ENCODE measurements at regions not wholly inside any gene's neighbourhood (a gene's known extent, or its start where the extent isn't known, plus 50 kb on each side); places are given as distances from the start of the nearest gene placed in this dataset.

DNA sequence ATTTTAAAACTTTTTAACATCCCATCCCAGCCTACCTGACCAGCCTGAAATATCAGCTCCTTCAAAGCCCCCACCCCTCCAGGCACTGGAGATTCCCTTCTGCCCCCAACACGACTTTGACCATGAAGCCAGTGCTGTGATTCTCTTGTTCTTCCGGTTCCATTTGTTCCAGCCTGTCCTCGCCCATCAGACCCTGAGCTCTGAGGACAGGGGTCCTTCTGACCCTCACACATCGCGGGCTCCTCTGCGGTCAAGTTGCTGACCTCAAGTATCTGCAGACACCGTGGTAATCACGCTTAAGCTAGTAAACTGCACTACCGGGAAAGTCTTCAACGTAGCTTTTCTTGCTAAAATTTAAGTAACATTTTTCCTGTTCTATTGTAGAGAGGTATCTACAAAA, 282.2 kb upstream of the SALL3 start:
- no peak for DNase-seq (ENCODE audit: low read depth, low spot score)

- DNase-seq (ENCODE audit: low read depth, low spot score): no peak
Measured at GRCh38 chr18:78698914-78699313, 280.7 kb upstream of the SALL3 start.

DNA sequence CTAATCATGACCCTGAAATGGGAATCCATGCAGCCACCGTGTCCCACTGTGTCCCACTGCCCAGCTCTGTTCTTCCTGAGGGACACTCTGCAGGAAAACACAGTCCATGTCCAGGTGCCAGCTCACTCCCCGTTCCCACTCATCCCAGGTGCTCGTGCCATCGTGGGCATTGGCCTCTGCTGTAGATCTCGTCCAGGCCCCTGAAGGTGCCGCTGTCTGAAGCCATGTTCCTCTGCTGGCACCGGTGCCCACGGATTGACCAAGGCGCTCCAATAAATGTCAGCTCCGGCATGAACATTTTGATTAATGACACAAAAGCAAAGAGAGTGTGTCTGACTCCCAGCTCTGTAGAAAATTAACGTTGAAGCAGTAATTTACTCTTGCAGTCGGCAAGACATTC, 280.1 kb upstream of the SALL3 start:
- no peak for DNase-seq (ENCODE audit: low read depth, low spot score)

DNA sequence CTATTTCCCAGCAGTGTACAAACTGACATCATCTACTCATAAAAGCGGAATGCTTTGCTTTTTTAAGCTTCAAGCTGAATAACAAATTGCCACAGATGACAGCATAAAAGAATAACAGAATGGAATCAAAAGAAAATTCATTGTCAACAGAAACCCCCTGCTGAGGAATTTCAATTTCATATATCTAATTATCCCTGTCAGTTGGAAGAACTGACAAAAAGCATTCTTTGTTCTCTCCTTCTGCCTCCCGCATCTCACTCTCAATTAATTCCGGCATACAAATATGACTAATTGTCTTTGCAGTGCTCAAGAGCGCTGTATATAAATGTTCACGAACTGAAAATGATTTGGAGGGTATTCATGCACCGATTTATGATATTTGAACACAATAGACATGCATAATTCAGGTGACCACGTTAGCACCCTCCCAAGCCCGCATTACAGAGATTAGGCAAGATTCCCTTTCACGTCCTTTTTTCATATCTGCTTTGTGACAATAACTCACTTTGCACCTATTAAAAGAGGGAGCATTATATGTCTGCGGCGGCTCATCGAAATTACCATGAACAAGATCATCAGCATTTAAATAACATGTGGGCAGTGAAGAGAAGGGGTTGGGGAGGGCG, 277.7 kb upstream of the SALL3 start:
- no peak for DNase-seq (ENCODE audit: low read depth, low spot score)

DNA sequence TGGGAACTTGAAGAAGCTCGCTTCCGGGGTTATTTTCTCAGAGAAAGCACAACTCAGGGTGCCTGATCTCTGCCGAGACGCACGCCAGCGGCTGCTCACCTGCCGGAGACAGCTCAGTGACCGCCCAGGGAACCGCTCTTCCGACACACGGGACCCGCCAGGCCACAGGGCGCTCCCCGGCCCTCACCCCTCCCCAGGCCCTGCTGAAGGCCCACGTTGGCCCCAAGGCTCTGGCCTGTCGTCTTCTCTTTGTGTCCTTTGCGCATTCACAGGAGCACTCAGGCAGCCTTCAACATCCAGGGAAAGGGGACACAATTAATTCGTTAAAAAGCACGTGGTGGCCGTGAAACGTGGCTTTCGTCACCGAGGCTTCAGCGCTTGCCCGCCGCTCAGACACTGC, 276.3 kb upstream of the SALL3 start:
- no peak for DNase-seq (ENCODE audit: low read depth, low spot score)

- no peak for DNase-seq (ENCODE audit: low read depth, low spot score)
Measured at GRCh38 chr18:78704971-78705461, 274.6 kb upstream of the SALL3 start.

- DNase-seq (ENCODE audit: low read depth, low spot score): no peak
Measured at GRCh38 chr18:78709261-78709809, 270.3 kb upstream of the SALL3 start.

- no peak for DNase-seq (ENCODE audit: low read depth, low spot score)
Measured at GRCh38 chr18:78711316-78711715, 268.3 kb upstream of the SALL3 start.

- DNase-seq (ENCODE audit: low read depth, low spot score): no peak
Measured at GRCh38 chr18:78711971-78712370, 267.6 kb upstream of the SALL3 start.

- no peak for DNase-seq (ENCODE audit: low read depth, low spot score)
Measured at GRCh38 chr18:78713069-78713468, 266.5 kb upstream of the SALL3 start.

- no peak for DNase-seq (ENCODE audit: low read depth, low spot score)
Measured at GRCh38 chr18:78713726-78714125, 265.9 kb upstream of the SALL3 start.

GRCh38 chr18:78716022-78716421, 263.6 kb upstream of the SALL3 start:
- no peak for DNase-seq (ENCODE audit: low read depth, low spot score)

- DNase-seq (ENCODE audit: low read depth, low spot score): no peak
Measured at GRCh38 chr18:78716581-78716980, 263.0 kb upstream of the SALL3 start.

GRCh38 chr18:78717051-78717765, 262.4 kb upstream of the SALL3 start:
- no peak for DNase-seq (ENCODE audit: low read depth, low spot score)

DNA sequence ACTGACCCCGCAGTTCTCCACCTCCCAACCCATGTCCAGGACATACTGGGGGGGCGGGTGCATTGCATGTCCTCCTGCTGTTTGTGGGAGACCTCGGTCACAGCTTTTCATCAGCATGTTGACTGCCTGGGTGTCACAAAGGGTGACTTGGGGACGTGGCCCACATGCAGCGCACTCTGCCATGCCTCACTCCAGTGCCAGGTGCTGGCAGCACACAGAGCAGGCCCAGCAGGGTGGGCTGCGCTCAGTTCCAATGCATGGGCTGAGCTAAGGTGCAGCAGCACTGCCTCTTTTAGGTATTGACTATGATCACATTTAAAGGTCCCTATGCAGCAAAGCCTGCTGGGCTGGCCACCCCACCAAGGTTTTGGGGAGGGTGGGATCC, 261.9 kb upstream of the SALL3 start:
- DNase-seq (ENCODE audit: low read depth, low spot score): no peak

DNA sequence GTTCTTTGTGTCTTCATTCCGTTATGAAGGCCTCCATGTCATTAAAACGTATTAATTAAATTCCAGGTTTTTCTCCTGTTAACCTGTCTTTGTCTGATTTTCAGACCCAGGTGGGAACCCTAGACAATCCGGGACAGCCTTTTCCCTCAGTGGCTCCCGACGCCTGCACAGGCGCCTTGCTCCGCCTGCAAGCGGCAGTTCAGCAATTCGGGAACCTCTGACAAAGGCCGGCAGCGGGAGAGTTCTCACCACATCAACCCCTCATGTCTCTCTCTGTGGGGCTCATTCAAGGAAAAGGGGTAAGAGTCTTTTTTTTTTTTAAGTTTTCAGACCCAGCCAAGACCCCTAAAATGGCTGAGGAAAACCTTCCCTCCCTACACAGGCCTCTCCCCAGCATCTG, 259.8 kb upstream of the SALL3 start:
- no peak for DNase-seq (ENCODE audit: low read depth, low spot score)

GRCh38 chr18:78720456-78721237, 259.0 kb upstream of the SALL3 start:
- DNase-seq (ENCODE audit: low read depth, low spot score): no peak

- no peak for DNase-seq (ENCODE audit: low read depth, low spot score)
Measured at GRCh38 chr18:78721238-78721875, 258.3 kb upstream of the SALL3 start.

DNA sequence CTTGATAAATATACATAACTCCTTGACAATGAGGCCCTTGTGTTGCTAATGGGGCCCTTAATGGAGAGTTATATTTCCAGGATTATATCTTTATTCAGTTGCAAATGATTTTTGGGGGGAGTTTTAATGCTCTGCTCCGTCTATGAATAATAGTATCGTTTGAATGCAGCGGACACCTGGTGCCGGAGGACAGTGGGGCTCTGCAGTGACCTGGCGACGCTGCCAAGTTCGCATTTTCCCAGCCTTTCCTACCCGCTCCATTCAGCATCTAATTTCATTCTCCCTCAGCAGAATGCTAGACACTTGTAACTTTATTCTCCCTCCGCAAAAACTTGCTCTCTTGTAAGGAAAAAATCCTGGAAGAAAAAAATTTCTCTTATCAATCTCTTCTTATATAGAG, 257.6 kb upstream of the SALL3 start:
- DNase-seq (ENCODE audit: low read depth, low spot score): no peak

DNA sequence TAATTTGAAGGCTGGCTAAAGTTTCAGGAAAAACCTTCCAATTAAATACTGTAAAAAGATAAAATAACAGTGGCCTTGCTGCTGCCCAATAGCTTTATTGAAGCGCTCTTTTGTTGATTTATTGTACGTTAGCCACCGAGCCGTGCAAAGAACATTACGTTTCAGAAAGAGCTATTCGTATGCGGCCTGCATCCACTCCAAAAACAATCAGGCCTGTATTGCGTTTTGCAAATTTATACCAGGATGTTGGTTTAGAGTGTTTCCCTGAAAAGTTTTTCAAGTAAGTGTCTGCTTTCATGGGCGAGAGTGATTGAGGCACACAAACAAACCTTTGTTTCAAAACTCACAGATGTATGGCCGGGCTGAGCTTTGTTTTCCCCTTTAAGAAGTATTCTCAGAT, 257.2 kb upstream of the SALL3 start:
- DNase-seq (ENCODE audit: low read depth, low spot score): no peak

DNA sequence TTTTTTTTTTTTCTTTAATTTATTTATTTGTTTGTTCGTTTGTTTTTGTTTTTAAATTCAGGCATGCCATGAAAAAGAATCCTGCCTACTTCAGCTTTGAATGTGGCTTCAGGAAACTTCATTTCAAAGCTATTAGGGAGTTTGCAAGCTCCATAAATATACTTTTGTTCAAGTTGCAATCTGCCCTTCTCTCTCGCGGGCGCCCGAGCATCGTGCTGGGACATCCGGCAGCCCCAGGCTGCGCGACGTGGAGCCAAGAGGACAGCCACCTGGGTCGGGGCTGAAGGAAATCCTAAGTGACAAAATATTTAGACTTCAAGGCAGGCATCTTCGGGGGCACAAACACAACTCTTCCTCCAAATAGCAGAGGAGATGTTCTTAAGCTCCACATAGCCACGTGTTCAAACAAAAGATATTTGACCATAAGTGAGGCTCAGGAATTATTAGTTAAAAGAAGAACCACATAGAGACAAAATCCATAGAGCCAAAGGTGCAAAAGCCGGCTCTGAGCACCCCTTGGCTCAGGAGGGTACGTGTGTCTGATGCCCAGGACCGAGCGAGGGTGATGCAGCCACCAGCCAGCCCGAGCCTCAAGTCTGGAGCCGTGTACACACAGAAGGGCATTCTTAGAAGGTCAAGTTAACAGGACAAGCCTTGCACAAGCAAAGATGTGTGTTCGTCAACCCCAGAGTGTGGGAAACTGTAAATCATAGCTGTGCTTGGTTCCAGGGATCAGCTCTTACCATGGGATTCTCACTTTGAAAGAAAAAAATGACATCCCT, 256.5 kb upstream of the SALL3 start:
- DNase-seq (ENCODE audit: low read depth, low spot score): no peak

Data from iPS DF 19.7 (cell line).